ENCODE measurements at regions not wholly inside any gene's neighbourhood (a gene's known extent, or its start where the extent isn't known, plus 50 kb on each side); places are given as distances from the start of the nearest gene placed in this dataset.
"Not testable (repeated sequence)": the region's sequence is repeated elsewhere in the genome, so short reads cannot be mapped to it uniquely, and the experiment has no call there.

DNA sequence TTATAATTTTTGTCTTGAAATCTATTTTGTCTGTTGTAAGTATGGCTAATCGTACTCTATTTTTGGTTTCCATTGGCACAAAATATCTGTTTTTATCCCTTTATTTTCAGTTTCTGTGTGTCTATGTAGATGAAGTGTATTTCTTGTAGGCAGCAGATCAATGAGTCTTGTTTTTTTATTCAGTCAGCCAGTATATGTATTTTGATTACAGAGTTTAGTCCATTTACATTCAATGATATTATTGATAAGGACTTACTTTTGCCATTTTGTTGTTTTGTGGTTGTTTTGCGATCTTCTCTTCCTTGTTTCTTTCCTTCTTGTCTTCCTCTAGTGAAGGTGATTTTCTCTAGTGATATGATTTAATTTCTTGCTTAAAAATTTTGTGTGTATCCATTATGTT lies 336.3 kb upstream of the SPRY2 start:
- no peak for DNase-seq

DNA sequence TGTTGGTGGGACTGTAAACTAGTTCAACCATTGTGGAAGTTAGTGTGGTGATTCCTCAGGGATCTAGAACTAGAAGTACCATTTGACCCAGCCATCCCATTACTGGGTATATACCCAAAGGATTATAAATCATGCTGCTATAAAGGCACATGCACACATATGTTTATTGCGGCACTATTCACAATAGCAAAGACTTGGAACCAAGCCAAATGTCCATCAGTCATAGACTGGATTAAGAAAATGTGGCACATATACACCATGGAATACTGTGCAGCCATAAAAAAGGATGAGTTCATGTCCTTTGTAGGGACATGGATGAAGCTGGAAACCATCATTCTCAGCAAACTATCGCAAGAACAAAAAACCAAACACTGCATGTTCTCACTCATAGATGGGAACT lies 334.5 kb upstream of the SPRY2 start:
- not testable (repeated sequence) for DNase-seq

DNA sequence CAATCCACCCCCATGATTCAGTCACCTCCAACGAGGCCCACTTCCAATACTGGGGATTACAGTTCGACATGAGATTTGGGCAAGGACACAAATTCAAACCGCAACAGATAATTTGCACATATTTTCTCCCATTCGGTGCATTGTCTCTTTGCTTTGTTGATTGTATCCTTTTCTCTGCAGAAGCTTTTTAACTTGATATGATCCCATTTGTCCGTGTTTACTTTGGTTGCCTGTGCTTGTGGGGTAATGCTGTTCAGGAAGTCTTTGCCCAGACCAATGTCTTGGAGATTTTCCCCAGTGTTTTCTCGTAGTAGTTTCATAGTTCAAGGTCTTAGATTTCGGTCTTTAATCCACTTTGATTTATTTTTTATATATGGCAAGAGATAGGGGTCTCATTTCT lies 330.8 kb upstream of the SPRY2 start:
- DNase-seq: no peak

DNA sequence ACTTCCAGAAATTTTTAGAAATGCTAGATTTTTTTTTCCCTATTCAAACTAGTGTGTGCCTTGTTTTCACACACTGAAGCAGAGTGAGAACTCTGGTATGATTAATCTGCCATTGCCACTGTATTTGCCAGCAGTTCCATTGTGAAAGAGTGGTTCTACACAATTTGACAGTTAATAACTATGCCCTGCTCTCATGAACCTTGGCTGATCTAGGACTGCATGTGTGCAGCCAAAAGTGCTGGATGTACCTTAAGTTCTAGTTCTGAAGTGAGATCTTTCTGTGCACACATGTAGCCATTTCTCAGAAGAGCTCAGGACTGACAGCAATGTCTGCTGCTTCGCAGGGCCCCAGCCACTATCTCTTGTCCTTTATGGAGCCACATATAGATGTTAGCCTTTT lies 328.2 kb upstream of the SPRY2 start:
- no peak for DNase-seq

DNA sequence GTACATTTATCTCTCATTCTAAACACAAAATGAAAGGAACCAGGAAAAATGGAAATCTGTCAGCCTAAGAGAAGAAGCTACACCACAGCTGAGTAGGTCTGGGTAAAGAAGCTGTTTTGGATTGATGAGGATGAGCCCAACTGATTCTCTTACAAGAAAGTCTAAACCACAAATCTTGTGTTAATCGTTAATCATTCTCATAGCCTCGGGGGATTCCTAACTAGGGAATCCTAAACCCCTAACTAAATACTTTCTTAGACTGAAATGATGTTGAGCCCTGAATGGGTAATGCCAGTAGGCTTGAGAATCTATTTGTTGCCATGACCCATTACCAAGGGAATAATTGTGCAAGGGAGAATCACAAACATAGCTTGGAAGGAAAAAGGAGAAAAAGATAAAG lies 327.5 kb upstream of the SPRY2 start:
- no peak for DNase-seq

DNA sequence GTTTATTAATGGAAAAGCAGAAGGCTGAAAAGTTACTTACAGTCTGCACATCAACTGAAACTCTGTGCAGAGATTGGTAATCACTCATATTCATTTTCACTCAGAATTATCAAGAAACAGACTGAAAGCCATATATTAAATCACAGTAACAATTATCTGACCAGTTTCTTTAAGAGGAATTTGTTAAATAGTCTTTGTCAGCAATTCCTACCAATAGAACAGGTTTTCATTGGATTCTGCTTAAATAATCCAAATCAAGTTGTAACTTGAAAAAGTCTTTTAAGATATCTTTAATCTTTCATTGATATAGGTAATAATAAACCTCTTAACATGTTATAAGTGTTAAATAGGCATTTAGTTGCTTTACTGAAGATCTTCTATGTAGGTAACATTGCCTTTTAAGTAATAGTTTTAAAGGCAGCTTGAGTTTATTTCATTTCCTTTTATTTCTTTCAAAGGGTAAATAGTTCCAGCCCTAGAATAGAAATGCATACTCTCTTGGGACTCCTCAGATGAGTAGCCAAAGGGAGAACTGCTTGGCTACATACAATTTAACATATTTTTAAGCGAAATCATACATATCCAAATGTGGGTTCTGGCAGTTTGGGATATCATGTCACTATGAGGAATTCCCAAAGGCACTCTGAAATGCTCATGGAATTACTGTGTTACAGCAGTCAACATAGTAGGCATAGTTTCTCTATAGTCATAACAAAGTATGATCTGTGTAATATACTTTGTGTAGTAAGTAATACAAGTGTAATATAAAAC lies 326.0 kb upstream of the SPRY2 start:
- no peak for DNase-seq

DNA sequence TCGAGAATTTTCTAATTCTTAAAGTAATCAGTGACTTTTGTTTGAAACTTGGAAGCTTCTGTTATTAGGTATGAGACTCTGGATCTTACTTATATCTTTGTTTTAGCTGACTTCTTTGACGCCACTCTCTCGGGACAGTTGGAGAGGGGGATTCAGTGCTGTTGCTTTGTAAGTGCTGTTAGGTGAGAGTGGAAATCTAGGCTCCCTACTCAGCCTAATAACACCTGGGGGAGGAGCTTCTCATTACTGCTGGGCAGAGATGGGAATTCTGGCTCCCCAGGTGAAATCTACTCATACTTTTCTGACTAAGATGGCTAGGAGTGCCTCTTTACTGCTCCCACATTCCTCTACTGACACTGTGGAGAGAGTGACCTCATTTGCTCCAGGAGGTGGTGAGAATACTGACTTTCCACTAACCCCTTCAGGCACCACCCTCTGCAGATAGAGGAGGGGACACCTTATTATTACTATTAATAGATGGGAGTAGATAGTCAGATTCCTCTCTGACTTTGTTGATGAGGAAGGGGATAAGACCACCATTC lies 324.9 kb upstream of the SPRY2 start:
- no peak for DNase-seq

DNA sequence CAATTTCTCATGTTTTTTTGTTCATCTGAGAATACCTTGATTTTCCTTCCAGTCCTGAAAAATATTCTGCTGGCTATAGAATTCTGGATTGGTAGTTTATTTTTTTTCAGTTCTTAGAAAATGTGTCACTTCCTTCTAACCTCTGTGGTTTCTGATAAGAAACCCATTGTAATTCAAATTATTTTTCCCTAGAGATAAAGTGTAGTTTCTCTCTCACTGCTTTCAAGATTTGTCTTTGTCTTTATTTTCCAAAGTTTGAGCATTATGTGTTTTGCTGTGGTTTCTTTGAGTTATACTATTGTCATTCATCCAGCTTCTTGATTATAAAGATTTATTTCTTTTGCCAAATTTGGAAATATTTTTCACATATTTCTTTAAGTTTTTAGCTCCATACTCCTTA lies 324.0 kb upstream of the SPRY2 start:
- no peak for DNase-seq

DNA sequence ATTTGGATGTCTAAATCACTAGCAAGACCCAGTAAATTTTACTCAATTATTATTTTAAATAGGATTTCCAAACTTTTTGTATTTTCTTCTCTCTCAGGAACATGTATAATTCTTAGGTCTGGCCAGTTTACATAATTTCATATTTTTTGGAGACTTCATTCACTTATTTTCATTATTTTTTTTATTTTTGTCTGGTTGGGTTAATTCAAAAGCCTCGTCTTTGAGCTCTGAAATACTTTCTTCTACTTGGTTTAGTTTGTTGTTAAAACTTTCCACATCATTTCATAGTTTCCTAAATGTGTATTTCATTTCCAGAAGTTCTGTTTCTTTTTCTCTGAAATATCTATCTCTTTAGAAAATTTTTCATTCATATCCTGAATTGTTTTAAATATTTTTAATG lies 322.9 kb upstream of the SPRY2 start:
- DNase-seq: no peak

DNA sequence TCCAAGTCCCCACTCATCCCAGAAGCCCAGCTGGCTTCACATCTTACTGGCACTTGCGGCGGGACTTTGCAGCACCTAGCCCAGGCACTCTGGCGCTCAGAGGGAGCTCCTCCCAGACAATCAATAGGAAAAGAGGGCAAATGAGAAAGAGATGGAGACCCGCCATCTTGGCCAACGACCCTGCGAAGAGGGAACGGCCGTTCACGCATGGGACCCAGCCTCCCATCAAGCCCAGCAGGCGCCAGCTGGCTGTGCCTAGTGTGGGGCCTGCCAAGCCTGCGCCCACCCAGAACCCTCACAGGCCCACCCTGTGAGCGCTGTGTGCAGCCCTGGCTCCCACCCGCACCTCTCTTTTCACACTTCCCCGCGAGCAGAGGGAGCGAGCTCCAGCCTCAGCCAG lies 317.8 kb upstream of the SPRY2 start:
- DNase-seq: no peak

DNA sequence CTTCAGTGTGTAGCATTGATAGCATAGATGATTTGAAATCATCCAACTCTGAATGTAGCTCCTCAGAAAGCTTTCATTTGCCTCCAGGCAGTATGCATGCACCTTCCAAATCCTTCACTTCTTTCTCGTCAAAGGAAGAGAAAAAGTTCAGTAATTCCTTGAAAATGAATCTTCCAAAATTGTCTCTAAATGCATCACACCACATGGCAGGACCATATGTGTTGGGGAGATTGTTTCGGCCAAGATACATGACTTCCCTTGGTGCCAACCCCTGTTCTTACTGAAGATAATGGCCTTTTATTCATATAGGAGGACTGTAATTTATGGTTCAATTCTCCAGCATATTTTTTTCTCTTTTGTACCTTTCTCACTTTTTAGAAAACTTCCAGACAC lies 315.6 kb upstream of the SPRY2 start:
- no peak for DNase-seq

DNA sequence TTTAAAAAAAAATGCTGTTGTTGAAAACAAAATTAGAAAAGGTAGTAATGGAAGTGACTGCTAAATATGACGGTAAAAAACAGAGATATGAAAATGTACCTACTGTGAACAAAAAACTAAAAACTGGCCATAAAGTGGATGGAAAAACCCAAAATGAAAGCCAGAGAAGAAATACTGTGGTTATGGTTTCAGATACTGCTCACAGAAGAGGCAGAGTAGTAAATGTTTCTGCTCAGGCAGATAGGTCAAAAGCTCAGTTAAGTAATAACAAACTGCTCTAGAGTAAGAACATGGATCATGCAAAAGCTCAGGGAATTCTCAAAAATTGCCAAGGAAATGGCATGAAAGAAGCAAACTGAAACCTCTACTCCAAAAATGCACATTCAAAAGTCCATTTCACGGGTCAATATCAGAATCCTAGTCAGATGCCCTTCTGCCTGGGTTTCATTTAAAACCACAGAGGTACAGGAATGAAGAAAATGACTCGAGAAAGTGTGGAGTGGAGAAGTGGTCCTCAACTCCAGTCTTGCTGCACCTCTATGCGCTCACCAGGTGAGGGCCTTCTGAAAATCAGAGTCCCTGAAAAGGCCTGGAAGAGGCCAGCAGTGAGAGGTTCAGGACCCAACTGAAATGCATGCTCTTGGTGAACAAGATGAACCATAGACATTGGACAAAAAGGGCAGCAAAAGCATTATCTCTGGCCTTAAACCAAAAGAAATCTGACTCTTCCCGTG lies 315.0 kb upstream of the SPRY2 start:
- no peak for DNase-seq

DNA sequence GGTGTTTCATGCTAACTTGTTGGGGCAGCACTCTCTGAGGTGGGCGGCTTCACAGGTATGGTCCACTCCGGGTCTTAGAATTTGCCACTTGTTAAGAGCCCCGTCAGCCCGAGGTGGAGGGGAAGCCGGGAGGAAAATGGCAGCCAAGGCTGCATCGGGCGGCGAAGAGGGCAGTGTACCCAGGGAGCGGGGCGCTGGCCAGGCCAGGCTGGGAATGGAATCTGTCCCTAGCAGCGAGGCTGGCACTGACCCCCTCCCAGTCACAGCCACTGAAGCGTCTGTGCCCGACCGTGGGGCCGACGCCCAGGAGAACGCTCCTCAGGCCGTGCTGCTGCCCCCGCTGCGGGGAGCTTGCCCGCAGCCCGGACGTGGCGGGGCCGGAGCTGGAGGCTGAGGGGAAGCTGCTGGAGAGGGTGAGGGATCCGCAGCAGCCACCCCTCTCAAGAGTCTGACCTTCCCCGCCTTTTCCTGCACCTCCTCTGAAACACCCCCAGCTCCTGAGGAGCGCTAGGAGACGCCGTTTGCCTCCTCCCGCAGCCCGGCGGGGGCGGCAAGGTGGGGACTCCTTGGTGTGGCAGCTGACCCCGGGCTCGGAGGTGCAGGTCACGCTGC lies 313.8 kb upstream of the SPRY2 start:
- no peak for DNase-seq

DNA sequence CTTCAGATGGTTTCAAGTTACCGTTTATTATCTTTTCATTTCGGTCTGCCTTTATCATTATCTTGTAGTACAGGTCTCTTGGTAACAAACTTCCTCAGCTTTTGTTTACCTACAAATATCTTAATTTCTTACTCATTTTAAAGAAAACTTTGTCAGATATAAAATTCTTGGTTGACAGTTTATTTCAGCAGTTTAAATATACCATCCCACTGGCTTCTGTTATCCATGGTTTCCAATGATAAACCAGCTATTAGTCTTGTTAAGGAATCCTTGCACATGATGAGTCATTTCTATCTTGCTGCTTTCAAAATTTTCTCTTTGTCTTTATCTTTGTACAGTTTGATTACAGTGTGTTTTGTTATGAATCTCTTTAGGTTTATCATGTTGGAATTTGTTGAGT lies 308.3 kb upstream of the SPRY2 start:
- DNase-seq: no peak

DNA sequence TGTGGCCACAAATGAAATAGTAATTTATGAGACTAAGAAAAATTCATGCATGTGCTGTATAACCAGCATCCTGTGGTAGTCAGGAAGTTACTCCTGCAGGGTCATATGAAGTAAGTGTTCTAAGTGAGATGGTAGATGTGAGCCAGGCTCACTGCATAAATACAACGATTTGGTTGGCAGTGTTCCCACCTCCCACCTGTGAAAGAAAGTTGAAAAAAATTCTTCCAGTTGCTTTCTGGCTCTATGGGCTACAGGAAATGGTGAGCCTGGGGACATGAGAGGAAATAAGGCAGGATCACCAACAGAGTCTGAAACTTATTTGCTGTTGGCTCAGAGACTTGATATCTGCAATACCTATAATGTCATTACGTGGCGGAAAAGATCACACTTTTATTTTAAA lies 301.7 kb upstream of the SPRY2 start:
- no peak for DNase-seq

DNA sequence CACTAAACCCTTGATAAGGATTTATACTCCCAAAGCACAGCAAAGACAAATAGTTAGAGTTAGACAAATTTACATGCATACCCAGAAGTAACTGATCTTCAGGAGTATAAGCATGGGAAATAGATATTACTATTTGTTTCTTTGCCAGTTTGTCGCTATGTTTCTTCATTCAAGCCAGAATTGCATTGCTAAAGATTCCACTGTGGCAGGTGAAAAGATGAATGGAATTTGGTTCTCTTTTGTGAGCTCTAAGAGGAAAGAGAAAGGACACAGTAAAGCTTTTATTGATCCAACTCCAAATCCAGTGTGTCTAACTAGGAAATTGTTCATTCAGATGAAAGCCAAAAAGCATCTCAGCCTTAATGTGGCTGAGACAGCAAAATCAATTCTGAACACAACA lies 292.3 kb upstream of the SPRY2 start:
- DNase-seq: no peak

DNA sequence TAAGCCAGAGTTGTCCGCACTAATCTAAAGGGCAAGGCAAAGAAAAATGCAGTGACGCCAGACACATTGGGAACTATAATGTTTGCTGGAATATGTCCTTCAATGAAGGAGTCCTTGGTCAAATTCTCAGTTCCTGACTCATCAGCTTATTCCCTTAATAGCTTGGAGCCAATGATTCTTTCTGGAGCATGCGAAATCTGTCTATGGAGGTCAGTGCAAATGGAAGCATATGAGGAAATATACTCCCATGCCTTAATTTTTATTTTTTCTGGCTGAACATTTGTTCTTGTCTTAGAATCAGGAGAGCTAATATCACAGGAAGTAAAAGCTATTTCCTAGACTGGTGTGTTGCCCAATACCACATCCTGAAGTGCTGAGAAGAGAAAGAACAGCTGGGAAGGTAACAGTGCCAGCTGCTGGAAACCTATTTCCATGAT lies 289.8 kb upstream of the SPRY2 start:
- no peak for DNase-seq

DNA sequence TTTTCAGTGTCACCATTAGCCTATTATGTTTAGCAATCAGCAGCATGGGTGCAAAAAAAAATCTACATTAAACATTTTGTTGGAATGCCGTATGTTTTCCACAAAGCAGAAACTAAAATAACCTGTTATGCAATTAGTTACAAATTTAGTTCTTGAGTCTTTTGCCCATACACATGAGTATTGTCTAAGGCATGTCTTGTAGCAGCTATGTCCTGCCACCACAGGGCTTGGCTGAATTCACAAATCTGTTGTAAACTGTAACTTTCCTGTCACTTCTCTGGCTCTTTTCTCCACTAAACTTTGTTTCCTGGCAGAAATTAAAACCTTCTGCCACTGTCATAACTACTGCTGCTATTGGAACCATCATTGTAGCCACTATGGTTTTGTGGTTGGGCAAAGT lies 277.9 kb upstream of the SPRY2 start:
- no peak for DNase-seq

DNA sequence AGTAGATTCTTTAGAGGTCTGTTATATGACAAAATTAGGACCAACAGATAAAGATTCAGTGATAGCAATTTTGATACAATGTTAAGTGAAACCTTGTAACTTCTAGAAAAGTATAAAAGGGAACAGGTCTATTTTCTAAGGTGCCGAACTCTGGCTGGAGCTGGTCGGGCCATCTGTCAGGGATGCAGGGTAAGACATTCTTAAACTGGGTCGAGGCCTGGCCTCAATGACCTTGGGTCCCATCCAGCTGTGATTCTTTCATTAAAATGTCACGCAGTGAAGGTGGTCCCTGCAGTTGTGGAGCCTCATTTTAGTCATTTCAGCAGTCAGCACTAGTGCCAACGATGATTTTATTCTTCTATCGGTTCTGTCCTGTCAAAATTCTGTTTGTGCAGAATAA lies 271.9 kb upstream of the SPRY2 start:
- DNase-seq: no peak

DNA sequence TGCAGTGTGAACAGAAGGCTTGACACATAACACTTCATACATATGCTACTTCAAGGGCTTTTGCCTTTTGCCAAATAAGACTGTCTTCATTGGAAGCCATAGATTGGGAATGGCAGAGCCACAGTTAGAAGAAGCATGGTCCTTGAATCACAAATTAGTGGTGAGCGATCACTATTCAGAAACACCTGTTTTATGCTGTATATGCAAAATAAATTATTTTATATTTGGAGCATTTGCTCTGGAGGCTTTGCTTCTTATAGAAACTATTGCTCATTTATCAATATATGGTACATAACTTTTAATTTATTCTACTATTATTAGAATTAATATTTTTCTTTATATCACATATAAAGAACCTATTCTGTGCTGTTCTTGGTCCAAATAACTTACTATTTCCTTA lies 270.4 kb upstream of the SPRY2 start:
- no peak for DNase-seq

DNA sequence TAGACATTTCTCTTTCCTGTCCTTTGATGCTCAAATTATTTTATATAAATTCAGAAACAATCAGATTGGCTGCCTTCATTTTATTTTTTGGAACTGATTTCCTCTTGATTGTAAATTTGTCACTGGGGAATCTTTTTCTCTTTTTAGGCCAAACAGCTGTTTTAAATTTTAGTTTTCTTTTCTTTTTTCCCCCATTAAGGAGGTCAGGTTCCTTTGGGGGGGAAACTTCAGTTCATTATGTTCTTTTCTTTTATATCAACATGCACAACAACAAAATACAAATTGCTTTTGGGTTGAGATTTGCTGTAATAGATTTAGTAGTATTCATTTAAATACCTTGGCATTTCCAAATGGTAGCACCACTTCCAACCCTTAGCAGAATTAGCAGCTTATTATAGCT lies 264.8 kb upstream of the SPRY2 start:
- no peak for DNase-seq

DNA sequence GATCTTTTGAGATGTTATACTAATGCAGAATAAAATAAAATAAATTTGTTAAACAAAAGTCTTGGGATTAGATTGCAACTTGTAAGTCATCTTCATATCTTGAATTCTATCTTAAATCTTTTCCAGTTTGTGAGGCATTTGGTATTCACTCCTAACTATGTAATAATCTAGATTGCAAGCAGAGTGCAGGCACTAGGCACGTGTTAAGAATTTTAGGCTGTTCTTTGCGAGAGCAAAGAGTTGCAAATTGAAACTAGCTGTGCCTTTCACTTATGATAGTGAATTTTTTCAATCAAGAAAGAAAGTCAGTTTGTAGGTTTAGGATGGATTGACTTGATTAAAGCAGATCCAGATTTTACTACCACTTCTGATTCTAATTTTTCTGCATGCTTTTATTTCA lies 264.1 kb upstream of the SPRY2 start:
- no peak for DNase-seq

DNA sequence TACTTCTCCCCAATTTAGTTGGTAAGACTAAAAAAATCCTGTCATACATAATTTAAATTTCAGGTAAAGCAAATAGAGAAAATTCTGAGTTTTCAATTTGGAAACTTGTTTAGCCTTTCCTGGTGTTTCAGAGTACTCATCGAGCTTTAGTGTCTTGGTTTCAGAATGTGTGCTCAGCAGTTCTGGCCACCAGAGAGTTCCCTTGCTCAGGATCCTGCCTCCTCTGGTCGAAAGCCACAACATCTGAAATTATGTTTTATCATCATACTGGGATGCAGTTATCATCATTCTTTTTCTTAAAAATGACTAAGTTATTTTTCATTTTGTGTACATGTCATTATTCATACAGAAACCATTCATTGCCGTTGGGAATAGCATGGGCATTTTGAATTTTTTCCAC lies 263.2 kb upstream of the SPRY2 start:
- no peak for DNase-seq

DNA sequence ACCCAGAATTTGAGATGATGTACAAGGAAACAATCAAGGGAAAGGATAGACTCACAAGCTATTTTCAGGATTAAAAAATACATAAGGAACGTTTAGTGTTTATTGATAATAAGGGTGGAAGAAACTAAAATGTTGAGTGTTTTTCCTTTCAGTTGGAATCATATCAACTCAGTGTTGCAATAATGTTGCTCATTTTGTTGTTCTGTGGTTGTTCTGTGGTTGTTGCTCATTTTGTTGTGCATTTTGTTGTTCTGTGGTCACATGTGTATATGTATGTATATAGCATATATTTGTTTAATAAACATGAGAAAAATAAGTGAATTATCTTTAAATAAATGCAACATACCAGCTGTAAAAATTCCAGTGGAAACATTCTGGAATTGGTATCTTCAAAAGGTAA lies 262.4 kb upstream of the SPRY2 start:
- no peak for DNase-seq
